Coronary artery (tissue), 2 donors: ENCODE measurements at regions not wholly inside any gene's neighbourhood (a gene's known extent, or its start where the extent isn't known, plus 50 kb on each side); places are given as distances from the start of the nearest gene placed in this dataset.

ENCODE experiments used
- DNase-seq: peaks from one replicate; pipeline ENCODE4 v3.0.0-alpha.2; 2017; ENCODE audit warnings: low spot score
- H3K27ac ChIP-seq, 2 donors: fragments of 200-600 bp; sonication (generic); one replicate each; pipeline ENCODE4 v1.5.1; 2016 to 2019
- H3K4me3 ChIP-seq: fragments of 200-600 bp; sonication (generic); 2 replicates; pipeline ENCODE4 v1.5.1; 2016; ENCODE audit warnings: mild to moderate bottlenecking, moderate library complexity
- TF ChIP-seq, protein P1 (sequence below): fragments of 200-600 bp; sonication (generic); IDR thresholded peaks from one replicate; pipeline ENCODE4 v1.5.1; 2019; ENCODE audit warnings: antibody characterized with exemption

DNA sequence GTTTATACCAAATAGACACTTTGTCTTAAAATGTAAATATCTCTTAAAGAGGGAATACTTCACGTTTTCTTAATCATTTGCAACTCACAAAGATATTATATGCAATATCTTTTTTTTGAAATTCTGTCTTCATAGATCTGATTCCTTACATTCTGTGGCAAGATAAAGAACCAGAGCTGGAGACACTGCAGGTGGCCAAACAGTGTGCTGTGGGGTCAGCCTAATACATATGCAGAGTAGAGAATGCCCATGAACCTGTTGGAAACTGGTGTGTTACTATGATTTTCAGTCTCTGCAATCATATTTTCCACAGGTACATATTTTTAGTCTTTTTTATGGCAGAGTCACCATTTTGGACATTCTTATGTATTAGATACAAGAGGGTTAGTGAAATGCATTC lies 229.6 kb upstream of the CHST9 start:
- DNase-seq: no peak
- no peak overlapping the region for H3K4me3 ChIP-seq
- TF ChIP-seq, protein P1, sequence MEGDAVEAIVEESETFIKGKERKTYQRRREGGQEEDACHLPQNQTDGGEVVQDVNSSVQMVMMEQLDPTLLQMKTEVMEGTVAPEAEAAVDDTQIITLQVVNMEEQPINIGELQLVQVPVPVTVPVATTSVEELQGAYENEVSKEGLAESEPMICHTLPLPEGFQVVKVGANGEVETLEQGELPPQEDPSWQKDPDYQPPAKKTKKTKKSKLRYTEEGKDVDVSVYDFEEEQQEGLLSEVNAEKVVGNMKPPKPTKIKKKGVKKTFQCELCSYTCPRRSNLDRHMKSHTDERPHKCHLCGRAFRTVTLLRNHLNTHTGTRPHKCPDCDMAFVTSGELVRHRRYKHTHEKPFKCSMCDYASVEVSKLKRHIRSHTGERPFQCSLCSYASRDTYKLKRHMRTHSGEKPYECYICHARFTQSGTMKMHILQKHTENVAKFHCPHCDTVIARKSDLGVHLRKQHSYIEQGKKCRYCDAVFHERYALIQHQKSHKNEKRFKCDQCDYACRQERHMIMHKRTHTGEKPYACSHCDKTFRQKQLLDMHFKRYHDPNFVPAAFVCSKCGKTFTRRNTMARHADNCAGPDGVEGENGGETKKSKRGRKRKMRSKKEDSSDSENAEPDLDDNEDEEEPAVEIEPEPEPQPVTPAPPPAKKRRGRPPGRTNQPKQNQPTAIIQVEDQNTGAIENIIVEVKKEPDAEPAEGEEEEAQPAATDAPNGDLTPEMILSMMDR: no peak
- H3K27ac ChIP-seq: no peak overlapping the region

DNA sequence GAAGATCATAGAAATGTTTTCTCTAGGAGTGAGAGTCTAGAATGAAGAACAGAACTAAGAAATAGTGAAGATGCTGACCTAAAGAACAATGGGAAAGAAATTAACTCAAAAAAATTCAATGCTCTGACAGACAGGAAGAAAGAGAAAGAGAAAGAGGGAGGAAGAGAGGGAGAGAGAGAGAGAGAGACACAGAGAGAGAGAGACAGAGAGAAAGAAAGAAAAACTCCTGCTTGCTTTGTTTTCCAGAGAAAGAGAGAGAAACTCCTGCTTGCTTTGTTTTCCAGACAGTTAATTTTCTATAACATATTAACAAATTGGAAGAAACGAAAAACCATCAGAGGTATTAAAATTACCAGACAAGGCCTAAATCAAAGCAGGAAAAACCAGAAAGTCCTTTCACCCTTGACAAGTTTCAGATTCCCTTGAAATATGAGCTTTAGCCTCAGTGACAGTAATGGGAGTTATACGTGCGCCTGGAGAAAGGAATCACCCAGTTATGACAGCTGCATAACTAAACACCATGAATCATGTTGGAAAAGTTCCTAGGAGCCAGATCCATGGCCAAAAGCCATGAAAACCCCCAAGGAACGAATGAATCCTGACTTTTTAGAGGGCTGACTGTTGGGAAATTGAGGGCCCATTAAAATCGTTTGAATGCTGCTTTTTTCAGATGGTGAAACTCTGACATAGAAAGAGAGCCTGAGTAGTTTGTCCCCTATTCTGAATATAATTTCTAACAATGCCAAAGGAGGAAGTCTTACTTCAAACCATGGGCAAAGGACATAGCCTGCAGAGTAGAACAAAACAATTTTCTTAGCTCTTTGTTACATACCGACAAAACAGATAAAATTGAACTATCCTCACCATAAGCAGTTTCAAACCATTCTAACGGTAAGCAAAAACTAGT lies 228.6 kb upstream of the CHST9 start:
- Histone ChIP-seq H3K27ac (peak overlapping the region in 1 of 2 donors; percentile 12), H3K4me3 (no peak overlapping the region)
- TF ChIP-seq, protein P1: no peak
- no peak for DNase-seq

DNA sequence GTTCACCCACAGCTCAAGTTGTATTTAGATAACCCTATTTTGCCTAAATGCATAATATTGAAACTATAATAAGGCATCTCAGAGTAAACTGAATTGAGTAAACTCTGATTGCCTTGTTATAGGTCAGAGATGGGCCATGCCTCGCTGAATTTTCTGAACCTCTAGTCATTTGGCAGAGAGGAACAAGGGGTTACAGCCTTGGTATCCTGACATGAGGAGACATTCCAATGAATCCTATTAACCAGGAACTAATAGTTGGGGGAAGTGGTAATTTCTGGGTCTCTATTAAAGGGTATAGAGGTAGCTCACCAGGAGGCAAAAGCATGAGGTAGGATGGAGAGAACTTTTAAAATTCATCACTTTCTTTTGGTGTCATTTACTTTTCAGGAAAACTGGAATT lies 227.4 kb upstream of the CHST9 start:
- Histone ChIP-seq H3K4me3 (no peak overlapping the region), H3K27ac (no peak overlapping the region)
- TF ChIP-seq, protein P1: no peak
- no peak for DNase-seq

DNA sequence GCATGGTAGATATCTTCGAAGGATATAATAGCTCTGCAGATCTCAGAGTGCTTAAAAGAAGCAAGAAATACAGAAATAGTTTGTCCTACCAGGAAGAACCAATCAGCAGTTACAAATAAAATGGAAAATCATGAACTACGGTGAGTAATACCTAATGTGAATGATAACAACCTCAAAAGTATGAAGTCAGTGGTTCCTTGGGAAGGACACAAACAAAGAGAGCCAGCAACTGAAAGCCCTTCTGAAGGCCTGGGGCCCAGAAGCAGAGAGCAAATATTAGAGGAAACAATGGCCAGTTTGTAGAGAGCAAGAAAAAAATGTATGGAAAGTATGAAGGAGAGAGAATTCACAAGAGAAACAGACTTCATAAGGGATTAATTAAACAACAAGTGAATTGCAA lies 226.8 kb upstream of the CHST9 start:
- TF ChIP-seq, protein P1: no peak
- Histone ChIP-seq H3K27ac (no peak overlapping the region), H3K4me3 (no peak overlapping the region)
- DNase-seq: no peak

DNA sequence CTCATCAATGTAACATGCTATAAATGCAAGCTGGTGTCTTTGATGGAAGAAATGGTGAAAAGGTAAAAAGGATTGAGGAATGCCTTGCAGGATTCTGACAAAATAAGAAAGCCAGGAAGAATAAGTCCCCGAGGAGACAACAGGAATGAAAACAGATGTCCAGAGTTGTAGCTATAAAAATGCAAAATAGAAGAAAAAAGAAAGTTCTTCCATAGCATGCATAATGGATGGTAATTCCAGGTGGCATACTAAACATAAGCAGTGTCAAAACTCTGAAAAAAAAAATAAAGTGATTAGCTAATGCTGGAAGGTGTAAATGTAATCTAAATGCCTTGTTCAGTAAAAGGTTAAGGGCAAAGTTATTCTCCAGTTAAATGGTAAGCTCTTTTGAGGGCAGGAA lies 225.9 kb upstream of the CHST9 start:
- Histone ChIP-seq H3K27ac (no peak overlapping the region), H3K4me3 (no peak overlapping the region)
- no peak for DNase-seq
- TF ChIP-seq, protein P1: no peak

DNA sequence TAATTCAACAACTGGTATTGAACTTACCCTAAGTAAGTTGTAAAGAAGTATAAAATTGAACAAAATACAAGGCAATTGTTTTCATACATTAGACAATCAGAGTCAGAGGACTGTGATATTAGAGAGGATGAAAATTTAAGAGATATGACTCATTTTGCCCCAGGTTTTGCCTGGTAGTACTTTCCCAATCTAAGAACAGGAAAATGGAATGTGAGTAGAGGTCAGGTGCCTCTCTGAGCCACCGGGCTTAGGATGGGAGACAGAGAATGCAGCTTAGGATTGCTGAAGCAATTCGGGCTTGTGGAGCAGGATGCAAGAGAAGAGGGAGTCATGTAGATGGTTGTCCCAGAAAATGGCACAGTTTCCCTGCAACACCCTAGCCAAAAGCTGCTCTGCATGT lies 219.7 kb upstream of the CHST9 start:
- TF ChIP-seq, protein P1: no peak
- Histone ChIP-seq H3K27ac (no peak overlapping the region), H3K4me3 (no peak overlapping the region)
- no peak for DNase-seq

DNA sequence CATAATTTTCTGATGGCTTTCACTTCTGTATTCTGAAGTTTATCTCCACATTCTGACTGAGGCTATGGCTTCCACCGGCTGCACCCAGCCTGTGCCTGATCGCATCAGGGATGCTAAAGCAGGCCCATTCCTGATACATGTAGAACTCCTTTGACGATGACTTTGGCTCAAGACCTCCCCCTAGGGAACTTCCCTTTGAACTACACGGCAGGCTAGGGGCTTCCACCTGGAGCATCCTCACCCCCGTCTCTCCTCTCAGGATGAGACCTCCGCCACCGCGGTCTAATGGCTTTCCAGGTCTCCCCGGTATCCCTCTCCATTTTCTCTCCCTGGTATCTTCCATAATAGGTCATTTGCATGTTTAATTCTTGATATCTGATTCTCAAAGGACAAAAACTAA lies 214.9 kb upstream of the CHST9 start:
- H3K4me3 ChIP-seq: no peak overlapping the region
- DNase-seq: no peak
- no peak overlapping the region for H3K27ac ChIP-seq
- TF ChIP-seq, protein P1: no peak
